ENCODE measurements at regions not wholly inside any gene's neighbourhood (a gene's known extent, or its start where the extent isn't known, plus 50 kb on each side); places are given as distances from the start of the nearest gene placed in this dataset.

DNA sequence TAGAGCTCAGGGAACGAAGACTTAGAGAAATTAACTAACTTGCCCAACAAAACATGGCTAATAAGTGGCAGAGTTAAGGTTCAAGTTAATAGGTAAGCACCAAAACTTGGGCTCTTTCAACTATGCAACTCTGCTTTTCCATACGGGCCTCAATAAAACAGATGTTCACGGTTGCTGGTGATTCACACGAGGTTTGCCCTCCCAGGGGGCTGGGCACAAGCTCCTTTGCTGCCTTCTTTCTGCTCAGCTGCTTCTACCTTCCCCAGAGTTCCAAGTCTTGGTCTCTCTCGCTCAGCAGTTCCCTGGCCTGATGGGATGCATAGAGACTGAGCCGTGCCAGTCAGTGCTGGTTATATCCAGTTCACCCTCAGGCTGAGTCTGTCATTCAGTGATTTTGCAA, 217.9 kb downstream of the SREK1 start:
- WGBS, 2 donors (ENCODE audit: low coverage in 1 of 2): 58 to 78% methylated on average over 5 to 6 of the region's 6 CpGs
- Histone ChIP-seq H3K27me3 (no peaks in the 10 kb centered on the region), H3K4me1 (no peaks in the 10 kb centered on the region), H3K27ac (no peak overlapping the region), H3K36me3 (no peaks in the 10 kb centered on the region), H3K4me3 (no peak overlapping the region), H3K9me3 (no peaks in the 10 kb centered on the region)
- DNase-seq: no peak
- intact Hi-C loops (cut with DNase I; ENCODE audit: low total_unique reads): no loop called here
- TF ChIP-seq POLR2A (IDR thresholded peaks at IDR 0.05) (no peak), EP300 (IDR thresholded peaks at IDR 0.05; ENCODE audit: low read depth) (no peak), POLR2AphosphoS5 (IDR thresholded peaks at IDR 0.05) (no peak)
- TF ChIP-seq, protein P1, sequence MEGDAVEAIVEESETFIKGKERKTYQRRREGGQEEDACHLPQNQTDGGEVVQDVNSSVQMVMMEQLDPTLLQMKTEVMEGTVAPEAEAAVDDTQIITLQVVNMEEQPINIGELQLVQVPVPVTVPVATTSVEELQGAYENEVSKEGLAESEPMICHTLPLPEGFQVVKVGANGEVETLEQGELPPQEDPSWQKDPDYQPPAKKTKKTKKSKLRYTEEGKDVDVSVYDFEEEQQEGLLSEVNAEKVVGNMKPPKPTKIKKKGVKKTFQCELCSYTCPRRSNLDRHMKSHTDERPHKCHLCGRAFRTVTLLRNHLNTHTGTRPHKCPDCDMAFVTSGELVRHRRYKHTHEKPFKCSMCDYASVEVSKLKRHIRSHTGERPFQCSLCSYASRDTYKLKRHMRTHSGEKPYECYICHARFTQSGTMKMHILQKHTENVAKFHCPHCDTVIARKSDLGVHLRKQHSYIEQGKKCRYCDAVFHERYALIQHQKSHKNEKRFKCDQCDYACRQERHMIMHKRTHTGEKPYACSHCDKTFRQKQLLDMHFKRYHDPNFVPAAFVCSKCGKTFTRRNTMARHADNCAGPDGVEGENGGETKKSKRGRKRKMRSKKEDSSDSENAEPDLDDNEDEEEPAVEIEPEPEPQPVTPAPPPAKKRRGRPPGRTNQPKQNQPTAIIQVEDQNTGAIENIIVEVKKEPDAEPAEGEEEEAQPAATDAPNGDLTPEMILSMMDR (IDR thresholded peaks at IDR 0.05): no peak
- in situ Hi-C loops (cut with MboI; ENCODE audit: low pct_ligation_motif_present in 1 of 4, low pct_unique_long_range_greater_than_20kb in 1 of 4, low sequenced_read_pairs in 3 of 4): no loop called here

DNA sequence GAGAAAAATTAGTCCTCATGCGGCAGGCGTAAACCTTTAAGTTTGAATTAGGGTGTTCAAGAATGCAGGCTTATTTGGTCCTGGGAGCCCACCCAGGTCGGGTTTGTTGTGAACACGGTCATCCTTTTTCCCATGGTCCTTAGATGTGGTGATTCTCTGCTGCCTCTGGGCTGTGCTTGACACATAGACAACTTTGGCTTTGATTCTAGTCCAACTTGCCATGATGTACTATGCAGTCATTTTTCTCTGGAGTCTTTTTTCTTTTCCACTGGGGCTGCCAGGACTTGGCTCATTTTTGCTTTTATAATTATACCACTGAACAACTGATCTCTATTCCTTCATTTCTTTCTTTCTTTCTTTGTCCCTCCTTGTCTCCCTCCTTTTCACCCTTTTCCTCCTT, 218.6 kb downstream of the SREK1 start:
- Histone ChIP-seq H3K27me3 (no peaks in the 10 kb centered on the region), H3K4me3 (no peak overlapping the region), H3K9me3 (no peaks in the 10 kb centered on the region), H3K36me3 (no peaks in the 10 kb centered on the region), H3K4me1 (no peaks in the 10 kb centered on the region), H3K27ac (no peak overlapping the region)
- DNase-seq: no peak
- 58 to 77% methylated on average over 4 of the region's 4 CpGs for WGBS, 2 donors (ENCODE audit: low coverage in 1 of 2)
- in situ Hi-C loops (cut with MboI; ENCODE audit: low pct_ligation_motif_present in 1 of 4, low pct_unique_long_range_greater_than_20kb in 1 of 4, low sequenced_read_pairs in 3 of 4): no loop called here
- no peak for TF ChIP-seq EP300 (IDR thresholded peaks at IDR 0.05; ENCODE audit: low read depth)
- TF ChIP-seq, protein P1 (IDR thresholded peaks at IDR 0.05): no peak
- no peak for TF ChIP-seq POLR2AphosphoS5 (IDR thresholded peaks at IDR 0.05)
- TF ChIP-seq POLR2A (IDR thresholded peaks at IDR 0.05): no peak
- intact Hi-C loops (cut with DNase I; ENCODE audit: low total_unique reads): no loop called here

DNA sequence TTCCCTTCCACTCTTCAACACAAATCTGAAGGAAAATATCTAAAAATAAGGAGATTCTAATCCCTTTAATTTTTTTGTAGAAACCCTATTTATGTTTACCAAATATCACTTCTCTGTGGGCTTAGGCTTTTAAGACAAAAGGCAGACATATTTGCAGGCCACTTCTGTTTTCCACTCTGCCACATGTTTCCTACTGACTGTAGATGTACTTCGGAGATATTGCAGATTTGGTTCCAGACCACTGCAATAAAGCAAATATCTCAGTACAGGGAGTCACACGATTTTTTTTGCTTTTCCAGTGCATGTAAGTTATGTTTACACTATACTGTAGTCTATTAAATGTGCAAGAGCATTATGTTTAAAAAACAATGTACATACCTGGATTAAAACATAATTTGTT, 219.0 kb downstream of the SREK1 start:
- in situ Hi-C loops (cut with MboI; ENCODE audit: low pct_ligation_motif_present in 1 of 4, low pct_unique_long_range_greater_than_20kb in 1 of 4, low sequenced_read_pairs in 3 of 4): no loop called here

DNA sequence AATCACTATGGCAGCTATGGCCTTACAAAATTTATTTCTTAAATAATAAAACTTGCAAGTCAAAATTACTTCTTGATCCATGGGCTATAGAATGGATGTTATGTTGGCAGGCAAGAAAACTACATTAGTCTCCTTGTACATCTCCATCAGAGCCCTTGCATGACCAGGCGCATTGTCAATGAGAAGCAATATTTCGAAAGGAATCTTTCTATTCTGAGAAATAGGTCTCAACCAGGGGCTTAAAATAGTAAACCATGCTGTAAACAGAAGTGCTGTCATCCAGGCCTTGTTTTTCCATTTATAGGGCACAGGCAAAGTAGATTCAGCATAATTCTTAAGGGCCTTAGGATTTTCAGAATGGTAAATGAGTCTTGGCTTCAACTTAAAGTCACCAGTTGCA, 220.1 kb downstream of the SREK1 start:
- intact Hi-C loops (cut with DNase I; ENCODE audit: low total_unique reads) (no loop called here), in situ Hi-C loops (cut with MboI; ENCODE audit: low pct_ligation_motif_present in 1 of 4, low pct_unique_long_range_greater_than_20kb in 1 of 4, low sequenced_read_pairs in 3 of 4) (no loop called here)
- H3K36me3 ChIP-seq: no peaks in the 10 kb centered on the region
- H3K27ac ChIP-seq: no peak overlapping the region
- DNase-seq: no peak
- TF ChIP-seq POLR2A (IDR thresholded peaks at IDR 0.05) (no peak), POLR2AphosphoS5 (IDR thresholded peaks at IDR 0.05) (no peak), EP300 (IDR thresholded peaks at IDR 0.05; ENCODE audit: low read depth) (no peak)
- TF ChIP-seq, protein P1 (IDR thresholded peaks at IDR 0.05): no peak
- no peaks in the 10 kb centered on the region for H3K9me3 ChIP-seq
- no peak overlapping the region for H3K4me3 ChIP-seq
- WGBS, 2 donors (ENCODE audit: low coverage in 1 of 2): 80 to 88% methylated on average over 2 of the region's 2 CpGs
- H3K4me1 ChIP-seq: no peaks in the 10 kb centered on the region
- no peaks in the 10 kb centered on the region for H3K27me3 ChIP-seq

More for the DNA sequence above, 219.0 kb downstream of the SREK1 start:
- Histone ChIP-seq H3K4me3 (no peak overlapping the region), H3K36me3 (no peaks in the 10 kb centered on the region), H3K9me3 (no peaks in the 10 kb centered on the region), H3K4me1 (no peaks in the 10 kb centered on the region), H3K27me3 (no peaks in the 10 kb centered on the region), H3K27ac (no peak overlapping the region)
- intact Hi-C loops (cut with DNase I; ENCODE audit: low total_unique reads): no loop called here
- DNase-seq: no peak
- TF ChIP-seq POLR2A (IDR thresholded peaks at IDR 0.05): no peak
- TF ChIP-seq POLR2AphosphoS5 (IDR thresholded peaks at IDR 0.05): no peak
- no peak for TF ChIP-seq EP300 (IDR thresholded peaks at IDR 0.05; ENCODE audit: low read depth)
- TF ChIP-seq, protein P1 (IDR thresholded peaks at IDR 0.05): no peak
- WGBS, 2 donors (ENCODE audit: low coverage in 1 of 2): 21 to 35% methylated on average over 2 of the region's 2 CpGs
